A549 (cell line): ENCODE measurements at regions not wholly inside any gene's neighbourhood (a gene's known extent, or its start where the extent isn't known, plus 50 kb on each side); places are given as distances from the start of the nearest gene placed in this dataset.

Experiments used
- ATAC-seq, 2 experiments: fragments of 200-7000 bp in 1 of 2; fragments of >200 bp in 1 of 2; cut with Nextera tagmentation in 1 of 2; cut with Tn5 transposase in 1 of 2; 3 replicates each; pipeline versions ENCODE4 v1.8.0 to v1.9.1; 2018 to 2020; ENCODE audit warnings: mild to moderate bottlenecking in 1 of 2, moderate library complexity in 1 of 2
- CTCF ChIA-PET: fragments of 300-600 bp; sonication (Branson Sonifier 250); formaldehyde crosslinking; extraction: SDS; loops from one replicate; lab custom pipeline; 2021; ENCODE audit warnings: antibody characterized with exemption, inconsistent platforms; lab: Yijun Ruan, JAX
- POLR2A ChIA-PET: fragments of 350-600 bp; formaldehyde crosslinking; extraction: SDS; loops from one replicate; lab custom pipeline; 2021; ENCODE audit warnings: antibody characterized with exemption, inconsistent platforms; lab: Yijun Ruan, JAX
- DNase-seq, 2 experiments: peaks; one replicate each; pipeline versions ENCODE4 v3.0.0 to v3.0.0-alpha.2; 2011 to 2016; ENCODE audit warnings: low read depth in 1 of 2, low spot score in 1 of 2
- FAIRE-seq: peaks from 2 replicates; lab custom pipeline; 2011; peaks lifted over from hg19 to GRCh38; lab: Jason Lieb, UNC
- H3K27ac ChIP-seq, 2 experiments: fragments of >200 bp; sonication (Bioruptor Twin); formaldehyde crosslinking; 3 replicates each; pipeline ENCODE4 v1.5.1; 2016 to 2017
- H3K4me1 ChIP-seq: fragments of >200 bp; sonication (Bioruptor Twin); formaldehyde crosslinking; 3 replicates; pipeline ENCODE4 v1.6.1; 2016
- H3K4me2 ChIP-seq: fragments of >200 bp; sonication (Bioruptor Twin); formaldehyde crosslinking; 3 replicates; pipeline ENCODE4 v1.6.1; 2016
- H3K4me3 ChIP-seq: fragments of >200 bp; sonication (Bioruptor Twin); formaldehyde crosslinking; 3 replicates; pipeline ENCODE4 v1.5.1; 2016
- H3K9me3 ChIP-seq: fragments of >200 bp; sonication (Bioruptor Twin); formaldehyde crosslinking; 3 replicates; pipeline ENCODE4 v1.6.1; 2016
- CBX2 ChIP-seq: fragments of 200-600 bp; sonication (generic); IDR thresholded peaks from 2 replicates; pipeline ENCODE4 v1.6.1; 2016; ENCODE audit warnings: low read depth, mild to moderate bottlenecking, borderline replicate concordance
- CHD4 ChIP-seq: fragments of 200-600 bp; sonication (generic); IDR thresholded peaks from 2 replicates; pipeline ENCODE4 v1.6.1; 2016; ENCODE audit warnings: antibody characterized with exemption, mild to moderate bottlenecking, borderline replicate concordance
- EP300 ChIP-seq, 2 experiments: fragments of >200 bp; sonication (Bioruptor Twin); formaldehyde crosslinking; IDR thresholded peaks; 2 replicates in 1 of 2; 3 replicates in 1 of 2; pipeline ENCODE4 v1.6.1; 2016 to 2017
- FOSB ChIP-seq: fragments of 250-450 bp; sonication (Bioruptor Pico); IDR thresholded peaks from 2 replicates; pipeline ENCODE4 v1.5.0; 2020; ENCODE audit warnings: mild to moderate bottlenecking, moderate library complexity
- GATA3 ChIP-seq: IDR thresholded peaks from 2 replicates; pipeline ENCODE4 v1.6.1; 2012; ENCODE audit warnings: borderline replicate concordance
- HOXB5 ChIP-seq: fragments of 250-450 bp; sonication (Bioruptor Pico); IDR thresholded peaks from 2 replicates; pipeline ENCODE4 v1.5.0; 2020; ENCODE audit warnings: mild to moderate bottlenecking, moderate library complexity
- JUNB ChIP-seq: fragments of >200 bp; sonication (Bioruptor Twin); formaldehyde crosslinking; IDR thresholded peaks from 2 replicates; pipeline ENCODE4 v1.6.1; 2016
- KDM1A ChIP-seq: fragments of 200-600 bp; sonication (generic); IDR thresholded peaks from 2 replicates; pipeline ENCODE4 v1.6.1; 2016; ENCODE audit warnings: low read depth, mild to moderate bottlenecking
- KDM5A ChIP-seq: fragments of 200-600 bp; sonication (generic); IDR thresholded peaks from 2 replicates; pipeline ENCODE4 v1.6.1; 2016; ENCODE audit warnings: antibody characterized with exemption, mild to moderate bottlenecking
- MAFK ChIP-seq: fragments of 450-650 bp; IDR thresholded peaks from 2 replicates; pipeline ENCODE4 v1.6.1; 2014; ENCODE audit not compliant: partially characterized antibody
- POLR2AphosphoS2 ChIP-seq: conservative IDR thresholded peaks from 2 replicates; pipeline ENCODE4 v1.6.1; 2012; ENCODE audit warnings: low read length, improper control_type of control experiment, inconsistent platforms
- RAD21 ChIP-seq, 2 experiments: fragments of >200 bp in 1 of 2; sonication (Bioruptor Twin) in 1 of 2; formaldehyde crosslinking in 1 of 2; IDR thresholded peaks in 1 of 2; conservative IDR thresholded peaks in 1 of 2; 2 replicates in 1 of 2; 3 replicates in 1 of 2; pipeline ENCODE4 v1.6.1; 2012 to 2018; ENCODE audit warnings: inconsistent platforms in 1 of 2
- RFX5 ChIP-seq: fragments of 450-650 bp; IDR thresholded peaks from 2 replicates; pipeline ENCODE4 v1.7.1; 2014; ENCODE audit warnings: antibody characterized with exemption, mild to moderate bottlenecking, moderate library complexity
- RNF2 ChIP-seq: fragments of 200-600 bp; sonication (generic); IDR thresholded peaks from 2 replicates; pipeline ENCODE4 v1.6.1; 2016; ENCODE audit warnings: low read depth, mild to moderate bottlenecking, antibody characterized with exemption, moderate library complexity, borderline replicate concordance
- TP53 ChIP-seq: fragments of 250-450 bp; sonication (Bioruptor Pico); IDR thresholded peaks from 2 replicates; pipeline ENCODE4 v1.5.0; 2021; ENCODE audit warnings: mild to moderate bottlenecking, moderate library complexity
- ZFP36 ChIP-seq: fragments of 450-650 bp; IDR thresholded peaks from 2 replicates; pipeline ENCODE4 v1.6.1; 2014; ENCODE audit warnings: borderline replicate concordance; ENCODE audit not compliant: partially characterized antibody
- WGBS: methylation state at CpG from one replicate; pipeline ENCODE4 v1.1.6; 2017; ENCODE audit errors: missing lambda C conversion rate; 5-methylcytosine and 5-hydroxymethylcytosine counted together
- TF ChIP-seq, protein P1 (sequence below): fragments of 450-650 bp; IDR thresholded peaks from 2 replicates; pipeline ENCODE4 v1.6.1; 2014; ENCODE audit warnings: antibody characterized with exemption
- TF ChIP-seq, protein P2 (sequence below): IDR thresholded peaks from 2 replicates; pipeline ENCODE4 v1.6.1; 2012
- TF ChIP-seq, protein P3 (sequence below): fragments of >200 bp; sonication (Bioruptor Twin); formaldehyde crosslinking; IDR thresholded peaks from 2 replicates; pipeline ENCODE4 v1.6.1; 2016
- TF ChIP-seq, protein P4 (sequence below): IDR thresholded peaks from 2 replicates; pipeline ENCODE4 v1.6.1; 2012
- TF ChIP-seq, protein P5 (sequence below): fragments of >200 bp; sonication (Bioruptor Twin); formaldehyde crosslinking; IDR thresholded peaks from 3 replicates; pipeline ENCODE4 v1.5.1; 2016
- TF ChIP-seq, protein P6 (sequence below): fragments of 250-450 bp; sonication (Bioruptor Pico); IDR thresholded peaks from 2 replicates; pipeline ENCODE4 v1.5.0; 2021; ENCODE audit warnings: mild to moderate bottlenecking, moderate library complexity, borderline replicate concordance

DNA sequence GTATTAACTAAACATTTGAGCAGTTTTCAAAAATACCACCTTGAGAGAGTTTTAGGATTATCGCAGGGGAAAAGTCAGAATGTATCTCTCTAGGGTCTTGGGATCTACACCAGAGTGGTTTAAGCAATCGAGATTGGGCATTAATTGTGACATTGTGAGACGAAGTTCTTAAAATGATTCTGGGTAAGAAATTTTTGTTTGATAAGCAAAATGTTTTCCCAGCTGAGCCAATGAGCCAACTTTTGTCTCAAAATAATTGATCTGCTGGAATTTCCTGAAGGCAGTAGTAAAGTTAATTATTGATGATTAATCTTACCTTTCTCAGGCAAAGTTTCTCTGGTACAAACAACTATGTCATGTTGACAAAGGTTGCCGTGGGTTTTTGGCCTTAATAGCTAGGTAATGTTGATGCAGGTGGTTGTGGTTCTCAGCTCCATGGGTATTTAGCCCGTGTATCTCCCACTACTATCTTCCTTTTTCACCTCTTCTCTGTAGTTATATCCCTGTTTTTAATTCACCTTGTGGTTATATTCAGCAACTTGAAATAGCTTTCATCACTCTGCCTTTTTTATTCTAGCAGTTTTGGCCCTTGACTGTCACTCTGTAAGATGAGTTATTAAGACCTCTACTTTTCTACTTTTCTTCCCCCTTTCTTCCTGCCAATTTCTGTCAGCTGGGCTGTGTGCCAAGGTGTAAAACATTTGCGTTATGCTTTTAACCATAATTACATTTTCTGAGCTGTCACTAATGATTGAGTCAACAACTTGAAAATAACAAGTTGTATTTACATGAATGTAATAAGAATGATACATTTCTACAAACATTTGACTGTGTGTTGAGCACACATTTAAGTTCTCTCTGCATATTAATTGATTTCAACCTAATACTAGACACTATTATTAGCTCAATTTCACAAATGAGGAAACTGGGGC lies 368.3 kb upstream of the BTBD3 start:
- TF ChIP-seq POLR2AphosphoS2 (no peak), KDM5A (no peak), KDM1A (no peak), JUNB (no peak), MAFK (peak; percentile 11), FOSB (CRISPR knock-in tag) (no peak), HOXB5 (CRISPR knock-in tag) (no peak)
- TF ChIP-seq, protein P1, sequence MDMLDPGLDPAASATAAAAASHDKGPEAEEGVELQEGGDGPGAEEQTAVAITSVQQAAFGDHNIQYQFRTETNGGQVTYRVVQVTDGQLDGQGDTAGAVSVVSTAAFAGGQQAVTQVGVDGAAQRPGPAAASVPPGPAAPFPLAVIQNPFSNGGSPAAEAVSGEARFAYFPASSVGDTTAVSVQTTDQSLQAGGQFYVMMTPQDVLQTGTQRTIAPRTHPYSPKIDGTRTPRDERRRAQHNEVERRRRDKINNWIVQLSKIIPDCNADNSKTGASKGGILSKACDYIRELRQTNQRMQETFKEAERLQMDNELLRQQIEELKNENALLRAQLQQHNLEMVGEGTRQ, result no peak
- no peak overlapping the region for H3K4me2 ChIP-seq
- peaks cover 5% of the 10 kb centered on the region; the same call in 1 of the 3 replicates for H3K4me1 ChIP-seq
- 63% methylated on average over 6 of the region's 6 CpGs for WGBS
- no peak overlapping the region for H3K4me3 ChIP-seq
- no peak for DNase-seq
- FAIRE-seq, result peak; percentile 46
- no peak overlapping the region for H3K27ac ChIP-seq
- no peaks in the 10 kb centered on the region for H3K9me3 ChIP-seq
- ATAC-seq, result no peak
- ChIA-PET CTCF (no interaction called here), POLR2A (no interaction called here)

DNA sequence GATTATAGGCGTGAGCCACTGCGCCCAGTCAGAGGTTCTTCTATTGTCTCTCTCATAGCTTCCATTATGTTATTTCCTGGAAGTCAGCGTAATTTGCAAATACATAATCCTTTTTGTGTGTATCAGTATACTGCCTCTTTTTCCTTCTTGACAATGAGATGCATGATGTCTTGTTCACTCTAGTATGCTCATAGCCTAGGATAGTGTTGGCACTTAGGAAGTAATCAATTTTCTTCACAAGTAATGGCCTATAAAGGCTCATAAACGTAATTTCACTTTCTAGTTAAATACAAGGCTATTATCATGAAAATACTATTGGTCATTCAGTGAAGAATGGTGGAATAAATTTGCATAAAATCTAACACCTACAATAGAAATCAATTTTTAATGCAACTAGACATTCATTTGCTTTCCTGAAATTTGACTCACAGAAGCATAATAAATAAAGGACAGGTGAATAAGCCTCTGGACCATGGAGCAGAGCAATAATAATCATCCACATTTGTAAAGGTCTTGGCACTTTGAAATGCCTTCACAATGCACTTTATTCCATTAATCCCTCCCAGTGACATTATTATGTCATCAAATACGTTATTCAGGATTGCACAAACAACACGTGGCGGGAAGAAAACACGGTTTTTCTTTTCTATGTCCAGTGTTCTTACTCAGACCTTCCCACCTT lies 366.9 kb upstream of the BTBD3 start:
- TF ChIP-seq JUNB, result no peak
- Histone ChIP-seq H3K4me2 (no peak overlapping the region), H3K4me3 (no peak overlapping the region), H3K4me1 (0 out of 3 replicates have a peak, but pooled peaks cover 4% of the 10 kb centered on the region), H3K27ac (no peak overlapping the region), H3K9me3 (no peaks in the 10 kb centered on the region)
- ChIA-PET CTCF (interaction anchor here (0.8 kb wide), 1 partner anchor 1933 kb away, joined by 3 read pairs; no protein-coding TSS in a partner anchor), POLR2A (no interaction called here)
- 63% methylated on average over 8 of the region's 8 CpGs for WGBS
- no peak for DNase-seq
- ATAC-seq, result no peak
- peak; percentile 28 for FAIRE-seq

DNA sequence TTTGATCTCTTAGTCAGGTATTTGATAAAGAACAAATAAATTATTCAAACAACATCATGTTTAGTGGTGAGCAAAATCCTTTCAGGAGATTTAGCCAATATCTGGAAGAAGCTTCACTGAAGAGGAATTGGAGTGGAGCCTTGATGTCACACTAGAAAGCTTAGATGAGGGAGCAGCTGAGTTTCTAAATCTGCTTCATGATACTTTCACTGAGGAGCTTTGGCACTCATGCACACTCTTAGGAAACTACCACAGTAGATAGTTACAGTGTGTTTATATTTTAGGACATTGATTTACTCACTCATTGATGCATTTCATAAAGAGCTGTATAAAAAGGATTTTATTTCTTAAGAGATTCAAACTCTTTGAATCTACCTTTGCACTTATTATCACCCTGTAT lies 366.2 kb upstream of the BTBD3 start:
- Histone ChIP-seq H3K27ac (no peak overlapping the region), H3K9me3 (no peaks in the 10 kb centered on the region), H3K4me3 (no peak overlapping the region), H3K4me1 (0 out of 3 replicates have a peak, but pooled peaks cover 4% of the 10 kb centered on the region), H3K4me2 (no peak overlapping the region)
- ChIA-PET CTCF (interaction anchor here (1.0 to 1.2 kb wide), 2 partner anchors 8 to 278 kb away, joined by 3 to 8 read pairs; no protein-coding TSS in a partner anchor), POLR2A (no interaction called here)
- no peak for FAIRE-seq
- no peak for ATAC-seq
- DNase-seq, result no peak
- TF ChIP-seq TP53 (CRISPR knock-in tag) (no peak), CHD4 (no peak), RFX5 (no peak), RNF2 (no peak), ZFP36 (no peak)
- TF ChIP-seq, protein P2, sequence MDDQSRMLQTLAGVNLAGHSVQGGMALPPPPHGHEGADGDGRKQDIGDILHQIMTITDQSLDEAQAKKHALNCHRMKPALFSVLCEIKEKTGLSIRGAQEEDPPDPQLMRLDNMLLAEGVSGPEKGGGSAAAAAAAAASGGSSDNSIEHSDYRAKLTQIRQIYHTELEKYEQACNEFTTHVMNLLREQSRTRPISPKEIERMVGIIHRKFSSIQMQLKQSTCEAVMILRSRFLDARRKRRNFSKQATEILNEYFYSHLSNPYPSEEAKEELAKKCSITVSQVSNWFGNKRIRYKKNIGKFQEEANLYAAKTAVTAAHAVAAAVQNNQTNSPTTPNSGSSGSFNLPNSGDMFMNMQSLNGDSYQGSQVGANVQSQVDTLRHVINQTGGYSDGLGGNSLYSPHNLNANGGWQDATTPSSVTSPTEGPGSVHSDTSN, result no peak
- TF ChIP-seq, protein P3, sequence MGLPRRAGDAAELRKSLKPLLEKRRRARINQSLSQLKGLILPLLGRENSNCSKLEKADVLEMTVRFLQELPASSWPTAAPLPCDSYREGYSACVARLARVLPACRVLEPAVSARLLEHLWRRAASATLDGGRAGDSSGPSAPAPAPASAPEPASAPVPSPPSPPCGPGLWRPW, result no peak

DNA sequence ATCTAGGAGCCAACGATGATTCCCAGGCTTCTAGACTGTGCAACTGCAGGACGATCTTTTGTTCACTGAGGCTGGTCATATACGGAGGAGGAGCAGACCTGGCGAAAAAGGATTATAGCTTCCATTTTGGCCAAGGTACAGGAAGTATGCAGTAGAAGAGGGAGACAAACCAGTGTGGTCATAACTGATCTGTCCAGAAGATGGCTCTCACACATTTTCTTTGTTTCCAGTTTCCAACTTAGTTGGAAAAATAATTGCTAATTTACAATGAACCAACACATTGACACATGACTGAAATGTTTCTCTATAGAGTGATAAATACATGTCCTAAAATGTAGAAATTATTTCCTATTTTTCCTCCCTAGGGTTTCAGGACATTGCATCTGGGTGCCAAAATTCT lies 364.1 kb upstream of the BTBD3 start:
- CTCF ChIA-PET, result interaction anchor here (0.7 to 3.1 kb wide), 5 partner anchors 9 to 1109 kb away, joined by 3 to 22 read pairs (median 3); no protein-coding TSS in a partner anchor
- Histone ChIP-seq H3K4me1 (0 out of 3 replicates have a peak, but pooled peaks cover 4% of the 10 kb centered on the region), H3K4me3 (no peak overlapping the region), H3K9me3 (no peaks in the 10 kb centered on the region), H3K4me2 (no peak overlapping the region), H3K27ac (no peak overlapping the region)
- peak; percentile 94 for FAIRE-seq
- ATAC-seq, result peak; percentile 78 to 87; a peak in 5 of 6 replicates
- POLR2A ChIA-PET, result no interaction called here
- WGBS, result 66% methylated on average over 4 of the region's 4 CpGs
- DNase-seq, result peak in 1 of 2 experiments; percentile 29
- TF ChIP-seq, protein P4, sequence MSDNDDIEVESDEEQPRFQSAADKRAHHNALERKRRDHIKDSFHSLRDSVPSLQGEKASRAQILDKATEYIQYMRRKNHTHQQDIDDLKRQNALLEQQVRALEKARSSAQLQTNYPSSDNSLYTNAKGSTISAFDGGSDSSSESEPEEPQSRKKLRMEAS, result no peak
- TF ChIP-seq, protein P5, sequence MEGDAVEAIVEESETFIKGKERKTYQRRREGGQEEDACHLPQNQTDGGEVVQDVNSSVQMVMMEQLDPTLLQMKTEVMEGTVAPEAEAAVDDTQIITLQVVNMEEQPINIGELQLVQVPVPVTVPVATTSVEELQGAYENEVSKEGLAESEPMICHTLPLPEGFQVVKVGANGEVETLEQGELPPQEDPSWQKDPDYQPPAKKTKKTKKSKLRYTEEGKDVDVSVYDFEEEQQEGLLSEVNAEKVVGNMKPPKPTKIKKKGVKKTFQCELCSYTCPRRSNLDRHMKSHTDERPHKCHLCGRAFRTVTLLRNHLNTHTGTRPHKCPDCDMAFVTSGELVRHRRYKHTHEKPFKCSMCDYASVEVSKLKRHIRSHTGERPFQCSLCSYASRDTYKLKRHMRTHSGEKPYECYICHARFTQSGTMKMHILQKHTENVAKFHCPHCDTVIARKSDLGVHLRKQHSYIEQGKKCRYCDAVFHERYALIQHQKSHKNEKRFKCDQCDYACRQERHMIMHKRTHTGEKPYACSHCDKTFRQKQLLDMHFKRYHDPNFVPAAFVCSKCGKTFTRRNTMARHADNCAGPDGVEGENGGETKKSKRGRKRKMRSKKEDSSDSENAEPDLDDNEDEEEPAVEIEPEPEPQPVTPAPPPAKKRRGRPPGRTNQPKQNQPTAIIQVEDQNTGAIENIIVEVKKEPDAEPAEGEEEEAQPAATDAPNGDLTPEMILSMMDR, result peak; percentile 49
- TF ChIP-seq EP300 (IDR thresholded peaks at IDR 0.05), result no peak
- TF ChIP-seq KDM1A, result no peak
- no peak for TF ChIP-seq GATA3
- TF ChIP-seq RAD21 (conservative IDR thresholded peaks at IDR 0.05 in 1 of 2, IDR thresholded peaks at IDR 0.05 in 1 of 2), result peak; percentile 60 to 65
- TF ChIP-seq CBX2, result no peak
- TF ChIP-seq, protein P6, sequence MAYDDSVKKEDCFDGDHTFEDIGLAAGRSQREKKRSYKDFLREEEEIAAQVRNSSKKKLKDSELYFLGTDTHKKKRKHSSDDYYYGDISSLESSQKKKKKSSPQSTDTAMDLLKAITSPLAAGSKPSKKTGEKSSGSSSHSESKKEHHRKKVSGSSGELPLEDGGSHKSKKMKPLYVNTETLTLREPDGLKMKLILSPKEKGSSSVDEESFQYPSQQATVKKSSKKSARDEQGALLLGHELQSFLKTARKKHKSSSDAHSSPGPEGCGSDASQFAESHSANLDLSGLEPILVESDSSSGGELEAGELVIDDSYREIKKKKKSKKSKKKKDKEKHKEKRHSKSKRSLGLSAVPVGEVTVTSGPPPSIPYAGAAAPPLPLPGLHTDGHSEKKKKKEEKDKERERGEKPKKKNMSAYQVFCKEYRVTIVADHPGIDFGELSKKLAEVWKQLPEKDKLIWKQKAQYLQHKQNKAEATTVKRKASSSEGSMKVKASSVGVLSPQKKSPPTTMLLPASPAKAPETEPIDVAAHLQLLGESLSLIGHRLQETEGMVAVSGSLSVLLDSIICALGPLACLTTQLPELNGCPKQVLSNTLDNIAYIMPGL (CRISPR knock-in tag), result no peak
